GM23338 (cell line): ENCODE measurements at regions not wholly inside any gene's neighbourhood (a gene's known extent, or its start where the extent isn't known, plus 50 kb on each side); places are given as distances from the start of the nearest gene placed in this dataset.
"Not testable (repeated sequence)": the region's sequence is repeated elsewhere in the genome, so short reads cannot be mapped to it uniquely, and the experiment has no call there.

Experiments
- ATAC-seq: fragments of 200-7000 bp; cut with Tn5 transposase; 3 replicates; pipeline ENCODE4 v1.9.1; 2020
- DNase-seq: peaks from one replicate; pipeline ENCODE4 v3.0.0-alpha.2; 2015; ENCODE audit warnings: low spot score
- H2AFZ ChIP-seq: fragments of 200-600 bp; sonication (generic); 2 replicates; pipeline ENCODE4 v1.8.0; 2016; ENCODE audit warnings: antibody characterized with exemption, mild to moderate bottlenecking, moderate library complexity
- H3F3A ChIP-seq: fragments of 200-600 bp; sonication (generic); replicated peaks from 2 replicates; pipeline ENCODE4 v1.8.0; 2017; ENCODE audit warnings: antibody characterized with exemption, mixed run types, low read depth
- H3K27ac ChIP-seq: fragments of 200-600 bp; sonication (generic); 2 replicates; pipeline ENCODE4 v1.6.1; 2016; ENCODE audit warnings: low read depth
- H3K27me3 ChIP-seq: fragments of 200-600 bp; sonication (generic); 2 replicates; pipeline ENCODE4 v1.8.0; 2016; ENCODE audit warnings: mild to moderate bottlenecking, mixed run types, moderate library complexity; ENCODE audit not compliant: insufficient read depth
- H3K36me3 ChIP-seq: fragments of 200-600 bp; sonication (generic); 2 replicates; pipeline ENCODE4 v1.8.0; 2016; ENCODE audit warnings: mild to moderate bottlenecking; ENCODE audit not compliant: insufficient read depth
- H3K4me1 ChIP-seq: fragments of 200-600 bp; sonication (generic); 2 replicates; pipeline ENCODE4 v1.8.0; 2016; ENCODE audit warnings: mild to moderate bottlenecking, moderate library complexity; ENCODE audit not compliant: insufficient read depth
- H3K4me2 ChIP-seq: fragments of 200-600 bp; sonication (generic); 2 replicates; pipeline ENCODE4 v1.7.1; 2017; ENCODE audit warnings: mixed run types
- H3K4me3 ChIP-seq: fragments of 200-600 bp; sonication (generic); 2 replicates; pipeline ENCODE4 v1.6.1; 2016; ENCODE audit warnings: mixed run types
- H3K79me2 ChIP-seq: fragments of 200-600 bp; sonication (generic); replicated peaks from 2 replicates; pipeline ENCODE4 v1.8.0; 2017; ENCODE audit warnings: mild to moderate bottlenecking; ENCODE audit not compliant: insufficient read depth
- H3K9me2 ChIP-seq: fragments of 200-600 bp; sonication (generic); 2 replicates; pipeline ENCODE4 v1.8.0; 2017; ENCODE audit not compliant: insufficient read depth
- H4K20me1 ChIP-seq: fragments of 200-600 bp; sonication (generic); replicated peaks from 2 replicates; pipeline ENCODE4 v1.8.0; 2017; ENCODE audit warnings: mild to moderate bottlenecking; ENCODE audit not compliant: insufficient read depth
- H3K27ac Mint-ChIP-seq: 2 replicates; pipeline ENCODE4 v1.8.0; 2020; ENCODE audit warnings: inconsistent platforms, mild to moderate bottlenecking, moderate library complexity, mixed read lengths
- H3K27me3 Mint-ChIP-seq: 3 replicates; pipeline ENCODE4 v1.8.0; 2022; ENCODE audit warnings: low read depth, mild to moderate bottlenecking, moderate library complexity, mixed read lengths, inconsistent platforms; ENCODE audit not compliant: insufficient read depth, poor library complexity
- H3K36me3 Mint-ChIP-seq: 3 replicates; pipeline ENCODE4 v1.8.0; 2021; ENCODE audit warnings: low read depth, mild to moderate bottlenecking, inconsistent platforms, moderate library complexity, mixed read lengths
- H3K4me1 Mint-ChIP-seq: 3 replicates; pipeline ENCODE4 v1.8.0; 2020; ENCODE audit warnings: mild to moderate bottlenecking, inconsistent platforms, mixed read lengths
- H3K4me3 Mint-ChIP-seq: 3 replicates; pipeline ENCODE4 v1.8.0; 2021; ENCODE audit warnings: moderate library complexity, mild to moderate bottlenecking, inconsistent platforms, mixed read lengths
- H3K9me3 Mint-ChIP-seq: 3 replicates; pipeline ENCODE4 v1.8.0; 2020; ENCODE audit warnings: moderate library complexity, mild to moderate bottlenecking, inconsistent platforms, mixed read lengths

DNA sequence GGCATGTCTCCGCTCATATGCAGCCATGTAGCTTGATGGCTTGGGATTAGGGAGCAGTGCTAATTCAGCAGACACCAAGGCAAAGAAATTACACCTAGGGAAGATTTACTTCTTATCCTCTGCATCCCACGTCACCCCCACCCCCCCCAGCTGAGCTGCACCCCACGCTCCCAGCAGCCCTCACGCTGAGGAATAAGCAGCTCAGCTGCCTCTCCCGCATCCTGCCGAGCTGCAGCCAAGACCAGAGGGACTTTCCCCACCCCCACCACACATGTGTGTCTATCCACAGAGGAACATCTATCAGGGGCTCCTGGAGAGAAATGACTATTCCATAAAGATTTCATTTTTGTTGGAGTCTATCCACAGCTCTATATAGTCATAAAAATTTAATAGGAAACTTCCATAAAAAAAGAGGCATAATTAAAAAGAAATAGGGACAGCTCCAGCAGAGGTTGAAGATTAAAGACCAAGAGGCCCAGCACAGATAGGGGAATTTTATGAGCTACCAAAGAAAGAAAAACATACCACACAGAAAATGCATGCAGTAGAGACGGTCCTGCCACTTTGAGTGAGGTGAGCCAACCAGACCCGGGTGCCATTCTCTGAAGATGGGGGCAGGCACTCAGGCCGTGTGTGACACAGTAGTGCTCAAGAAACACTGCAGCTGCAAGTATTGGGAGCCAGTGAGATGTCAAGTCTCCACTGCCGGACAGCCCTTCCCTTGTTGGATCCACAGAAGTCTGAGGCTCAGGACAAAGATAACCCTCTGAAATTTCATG is 274.8 kb downstream of the BCL2L11 start:
- H3K9me2 ChIP-seq, H3K27me3 ChIP-seq, H3K27me3 Mint-ChIP-seq, H3K4me1 Mint-ChIP-seq, H3K4me1 ChIP-seq, H3K36me3 ChIP-seq, DNase-seq, H3K27ac Mint-ChIP-seq, H3F3A ChIP-seq, H3K36me3 Mint-ChIP-seq, H3K4me3 ChIP-seq, H4K20me1 ChIP-seq, H3K4me3 Mint-ChIP-seq, H3K4me2 ChIP-seq, ATAC-seq, H2AFZ ChIP-seq, H3K9me3 Mint-ChIP-seq, H3K79me2 ChIP-seq, H3K27ac ChIP-seq: not testable (repeated sequence)

GRCh38 chr2:111400598-111401253 is 280.0 kb downstream of the BCL2L11 start:
- not testable (repeated sequence) for ATAC-seq, H3K27me3 Mint-ChIP-seq, H3F3A ChIP-seq, H3K9me2 ChIP-seq, H3K4me3 Mint-ChIP-seq, H3K27ac Mint-ChIP-seq, DNase-seq, H3K4me1 Mint-ChIP-seq, H3K27me3 ChIP-seq, H3K36me3 ChIP-seq, H3K4me1 ChIP-seq, H4K20me1 ChIP-seq, H2AFZ ChIP-seq, H3K79me2 ChIP-seq, H3K36me3 Mint-ChIP-seq, H3K9me3 Mint-ChIP-seq, H3K27ac ChIP-seq, H3K4me2 ChIP-seq, H3K4me3 ChIP-seq

DNA sequence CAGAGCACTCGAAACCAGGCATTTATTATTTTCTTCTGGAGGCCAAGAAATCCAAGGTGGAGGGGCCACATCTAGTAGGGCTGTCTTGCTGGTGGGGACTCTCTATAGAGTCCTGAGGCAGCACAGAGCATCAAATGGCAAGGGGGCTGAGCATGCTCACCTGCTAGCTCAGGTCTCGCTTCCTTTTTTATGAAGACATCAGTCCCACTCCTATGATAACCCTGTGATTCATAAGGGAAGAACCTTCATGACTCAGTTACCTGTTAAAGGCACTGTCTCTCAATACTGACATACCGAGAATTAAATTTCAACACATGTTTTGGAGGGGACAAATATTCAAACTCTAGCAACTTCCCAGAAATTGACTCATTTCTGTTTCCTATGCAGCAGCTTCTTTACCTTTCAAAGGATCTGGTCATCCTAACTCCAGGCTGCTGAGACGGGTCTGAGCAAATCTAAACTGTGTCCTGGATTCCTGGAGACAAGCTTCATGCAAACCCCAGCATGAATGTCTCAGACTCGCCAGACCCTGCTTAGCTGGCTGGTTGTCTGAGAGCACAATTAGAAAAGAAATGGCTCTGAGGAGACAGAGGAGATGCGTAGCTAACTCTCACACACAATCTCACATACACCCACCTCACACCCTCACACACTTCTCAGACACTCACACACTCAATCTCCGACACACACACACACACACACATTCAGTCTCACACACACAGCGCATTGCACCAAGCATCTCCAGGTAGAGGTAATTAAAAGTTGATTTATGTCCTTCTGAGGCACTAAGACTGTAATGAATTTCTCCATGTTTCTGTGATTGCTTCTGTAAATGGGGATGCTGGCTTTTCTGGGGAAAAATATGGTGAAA is 280.8 kb downstream of the BCL2L11 start:
- H3K27ac Mint-ChIP-seq, H3K27ac ChIP-seq: not testable (repeated sequence)

DNA sequence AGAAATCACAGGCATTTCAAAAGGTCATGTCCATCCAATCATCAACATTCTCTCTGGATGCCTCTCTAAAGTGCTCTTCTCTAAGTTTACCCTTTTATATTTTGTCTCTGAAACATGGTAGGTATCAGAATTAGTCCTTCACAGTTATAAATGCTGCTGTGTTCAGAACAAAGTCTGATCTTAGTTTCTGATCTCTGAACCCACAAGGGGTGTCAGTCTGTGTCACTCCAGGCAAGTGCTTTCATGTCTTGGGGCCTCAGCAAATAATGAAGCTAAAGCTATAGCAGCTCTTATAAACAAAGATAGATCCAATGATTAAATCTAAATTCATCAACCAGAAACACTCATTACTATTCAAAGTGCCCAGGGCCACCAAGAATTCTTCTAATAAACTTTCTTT is 281.7 kb downstream of the BCL2L11 start:
- not testable (repeated sequence) for H3K27ac ChIP-seq, H3K4me1 Mint-ChIP-seq, H3K27ac Mint-ChIP-seq, H3K27me3 ChIP-seq, H3K4me3 ChIP-seq, H3K36me3 Mint-ChIP-seq, H4K20me1 ChIP-seq, H3K4me3 Mint-ChIP-seq, H3K36me3 ChIP-seq, H3K4me1 ChIP-seq, ATAC-seq, H3K27me3 Mint-ChIP-seq, H3K79me2 ChIP-seq, H3K4me2 ChIP-seq, H3K9me3 Mint-ChIP-seq, H2AFZ ChIP-seq, H3K9me2 ChIP-seq, DNase-seq, H3F3A ChIP-seq

More for the DNA sequence above, 280.8 kb downstream of the BCL2L11 start:
- not testable (repeated sequence) for H3F3A ChIP-seq, H3K4me1 ChIP-seq, ATAC-seq, H3K79me2 ChIP-seq, H3K4me3 Mint-ChIP-seq, H3K4me1 Mint-ChIP-seq, H3K27me3 Mint-ChIP-seq, H3K9me3 Mint-ChIP-seq, H3K4me2 ChIP-seq, H3K9me2 ChIP-seq, H4K20me1 ChIP-seq, H3K36me3 Mint-ChIP-seq, H3K4me3 ChIP-seq, H2AFZ ChIP-seq, DNase-seq, H3K36me3 ChIP-seq, H3K27me3 ChIP-seq

- not testable (repeated sequence) for H3K27me3 Mint-ChIP-seq, H3K4me2 ChIP-seq
Measured at GRCh38 chr2:111403287-111403686, 282.6 kb downstream of the BCL2L11 start.

DNA sequence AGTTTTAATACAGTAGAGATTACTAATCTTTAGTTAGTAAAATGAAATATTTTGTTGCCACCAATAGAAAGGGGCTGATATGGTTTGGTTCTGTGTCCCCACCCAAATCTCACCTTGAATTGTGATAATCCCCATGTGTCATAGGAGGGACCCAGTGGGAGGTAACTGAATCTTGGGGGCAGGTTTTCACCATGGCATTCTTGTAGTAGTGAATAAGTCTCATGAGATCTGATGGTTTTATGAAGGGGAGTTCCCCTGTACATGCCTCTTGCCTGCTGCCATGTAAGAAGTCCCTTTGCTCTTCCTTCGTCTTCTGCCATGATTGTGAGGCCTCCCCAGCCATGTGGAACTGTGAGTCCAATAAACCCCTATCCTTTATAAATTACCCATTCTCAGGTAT is 285.9 kb downstream of the BCL2L11 start:
- not testable (repeated sequence) for H3K9me2 ChIP-seq, H3K4me1 ChIP-seq, H3K27me3 ChIP-seq, H3K27ac Mint-ChIP-seq, H3K36me3 ChIP-seq, H3K27ac ChIP-seq, H3K79me2 ChIP-seq, DNase-seq, H3K4me3 Mint-ChIP-seq, H3K27me3 Mint-ChIP-seq, H2AFZ ChIP-seq, H3K4me2 ChIP-seq, H3K9me3 Mint-ChIP-seq, H3K4me3 ChIP-seq, H3F3A ChIP-seq, ATAC-seq, H3K4me1 Mint-ChIP-seq, H4K20me1 ChIP-seq, H3K36me3 Mint-ChIP-seq

More at GRCh38 chr2:111403287-111403686, 282.6 kb downstream of the BCL2L11 start:
- not testable (repeated sequence) for DNase-seq, H3K27ac ChIP-seq, H3K36me3 Mint-ChIP-seq, H3K4me3 ChIP-seq, H3K4me3 Mint-ChIP-seq, H3K4me1 Mint-ChIP-seq, H3K27me3 ChIP-seq, H3K27ac Mint-ChIP-seq, H2AFZ ChIP-seq, H3K36me3 ChIP-seq, H3F3A ChIP-seq, H3K4me1 ChIP-seq, H4K20me1 ChIP-seq, ATAC-seq, H3K9me3 Mint-ChIP-seq, H3K9me2 ChIP-seq, H3K79me2 ChIP-seq
